Stomach smooth muscle (tissue), 2 donors: ENCODE measurements at regions not wholly inside any gene's neighbourhood (a gene's known extent, or its start where the extent isn't known, plus 50 kb on each side); places are given as distances from the start of the nearest gene placed in this dataset.

Source experiments
- H3K27ac ChIP-seq: one replicate; pipeline ENCODE4 v1.7.0; 2013; ENCODE audit warnings: mild to moderate bottlenecking, low read length, inconsistent platforms
- H3K27me3 ChIP-seq, 2 donors: one replicate each; pipeline ENCODE4 v1.7.0; 2013; ENCODE audit warnings: low read length in 2 of 2; ENCODE audit not compliant: insufficient read depth in 2 of 2, control insufficient read depth in 1 of 2
- H3K36me3 ChIP-seq, 2 donors: one replicate each; pipeline ENCODE4 v1.7.0; 2013; ENCODE audit warnings: low read length in 2 of 2; ENCODE audit not compliant: control insufficient read depth in 2 of 2, insufficient read depth in 2 of 2
- H3K4me1 ChIP-seq: one replicate; pipeline ENCODE4 v1.7.0; 2013; ENCODE audit warnings: low read length; ENCODE audit not compliant: control insufficient read depth, insufficient read depth
- H3K4me3 ChIP-seq, 2 donors: one replicate each; pipeline ENCODE4 v1.7.0; 2013; ENCODE audit warnings: low read length in 2 of 2
- H3K9ac ChIP-seq, 2 donors: one replicate each; pipeline ENCODE4 v1.7.0; 2013; ENCODE audit warnings: low read length in 2 of 2, mild to moderate bottlenecking in 1 of 2
- H3K9me3 ChIP-seq, 2 donors: one replicate each; pipeline ENCODE4 v1.7.0; 2013; ENCODE audit warnings: low read length in 2 of 2; ENCODE audit not compliant: control insufficient read depth in 2 of 2
- donor health status: healthy.
- donor health status: Pancreatic carcinoma.

GRCh38 chr14:51396222-51396815 is 156.3 kb downstream of the TMX1 start:
- Histone ChIP-seq H3K4me3 (no peak overlapping the region), H3K4me1 (peaks cover 25% of the 10 kb centered on the region), H3K9ac (peak overlapping the region; percentile 36 to 37), H3K9me3 (no peaks in the 10 kb centered on the region), H3K27me3 (no peaks in the 10 kb centered on the region), H3K27ac (peak overlapping the region; percentile 56), H3K36me3 (no peaks in the 10 kb centered on the region)

GRCh38 chr14:51398898-51399297 is 158.9 kb downstream of the TMX1 start:
- H3K27ac ChIP-seq, result peak overlapping the region; percentile 37
- no peak overlapping the region for H3K4me3 ChIP-seq
- no peaks in the 10 kb centered on the region for H3K36me3 ChIP-seq
- no peaks in the 10 kb centered on the region for H3K27me3 ChIP-seq
- H3K9me3 ChIP-seq, result no peaks in the 10 kb centered on the region
- peaks cover 25% of the 10 kb centered on the region for H3K4me1 ChIP-seq
- H3K9ac ChIP-seq, result no peak overlapping the region

DNA sequence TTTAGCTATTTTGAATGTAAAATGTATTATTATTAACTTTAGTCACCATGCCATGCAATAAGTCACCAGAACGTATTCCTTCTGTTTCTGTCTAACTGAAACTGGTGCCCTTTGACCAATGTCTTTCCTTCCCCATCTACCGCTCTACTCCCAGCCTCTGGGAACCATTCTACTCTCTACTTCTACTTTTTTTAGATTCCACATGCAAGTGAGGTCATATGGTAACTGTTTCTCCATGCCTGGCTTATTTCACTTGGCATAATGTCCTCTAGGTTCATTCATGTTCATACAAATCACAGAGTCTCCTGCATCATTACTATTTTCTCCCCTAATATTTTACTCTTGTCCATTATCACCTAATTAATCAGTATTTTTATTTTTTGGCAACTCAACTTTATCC is 160.1 kb downstream of the TMX1 start:
- no peaks in the 10 kb centered on the region for H3K36me3 ChIP-seq
- H3K27ac ChIP-seq, result no peak overlapping the region
- no peak overlapping the region for H3K9ac ChIP-seq
- H3K27me3 ChIP-seq, result no peaks in the 10 kb centered on the region
- no peaks in the 10 kb centered on the region for H3K9me3 ChIP-seq
- H3K4me1 ChIP-seq, result peaks cover 17% of the 10 kb centered on the region
- no peak overlapping the region for H3K4me3 ChIP-seq

- Histone ChIP-seq H3K27ac (peak overlapping the region; percentile 77), H3K36me3 (no peaks in the 10 kb centered on the region), H3K4me1 (peaks cover 9% of the 10 kb centered on the region), H3K9me3 (no peaks in the 10 kb centered on the region), H3K4me3 (no peak overlapping the region), H3K9ac (no peak overlapping the region), H3K27me3 (no peaks in the 10 kb centered on the region)
Measured at GRCh38 chr14:51401272-51401671, 161.2 kb downstream of the TMX1 start.

DNA sequence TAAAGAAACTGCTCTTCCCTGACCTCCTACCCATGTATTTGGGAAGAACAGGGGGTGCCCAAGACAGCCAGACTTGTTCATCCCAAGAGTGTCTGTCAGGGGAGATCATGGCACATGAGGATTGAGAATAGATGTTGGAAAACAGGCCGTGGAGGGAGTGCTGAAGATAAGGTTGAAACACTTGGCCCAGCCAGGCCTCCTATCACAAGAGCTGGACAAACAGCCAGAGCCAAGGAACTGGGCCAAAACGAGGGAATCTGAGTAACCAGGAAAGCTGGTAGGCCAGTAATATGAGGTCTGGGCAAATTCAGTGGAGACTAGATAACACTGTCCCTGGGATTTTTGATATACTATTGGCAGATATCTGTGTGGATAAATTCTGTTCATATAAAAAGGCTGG is 161.7 kb downstream of the TMX1 start:
- Histone ChIP-seq H3K4me1 (peaks cover 4% of the 10 kb centered on the region), H3K36me3 (no peaks in the 10 kb centered on the region), H3K9me3 (no peaks in the 10 kb centered on the region), H3K4me3 (peak overlapping the region in 1 of 2 donors; percentile 15), H3K9ac (peak overlapping the region in 1 of 2 donors; percentile 13), H3K27me3 (no peaks in the 10 kb centered on the region), H3K27ac (peak overlapping the region; percentile 77)

GRCh38 chr14:51410897-51411296 is 170.8 kb downstream of the TMX1 start:
- peaks cover 7% of the 10 kb centered on the region for H3K4me1 ChIP-seq
- no peaks in the 10 kb centered on the region for H3K9me3 ChIP-seq
- H3K4me3 ChIP-seq, result peak overlapping the region in 1 of 2 donors; percentile 40
- H3K36me3 ChIP-seq, result no peaks in the 10 kb centered on the region
- no peak overlapping the region for H3K9ac ChIP-seq
- no peak overlapping the region for H3K27ac ChIP-seq
- H3K27me3 ChIP-seq, result no peaks in the 10 kb centered on the region

DNA sequence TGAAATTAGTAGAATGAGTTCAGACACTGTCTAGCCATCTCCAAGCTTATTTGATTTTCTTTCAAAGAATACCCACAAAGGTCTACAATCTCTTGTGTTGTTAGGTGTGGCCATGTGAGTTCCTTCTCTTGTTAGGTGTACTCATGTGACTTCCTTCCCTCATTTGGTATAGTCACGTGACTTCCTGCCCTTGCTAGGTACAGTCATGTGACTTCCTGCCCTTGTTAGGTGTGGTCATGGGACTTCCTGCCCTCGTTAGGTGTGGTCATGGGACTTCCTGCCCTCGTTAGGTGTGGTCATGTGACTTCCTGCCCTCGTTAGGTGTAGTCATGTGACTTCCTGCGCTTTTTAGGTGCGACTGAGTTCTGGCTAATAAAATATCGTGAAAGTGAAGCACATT is 179.6 kb downstream of the TMX1 start:
- Histone ChIP-seq H3K4me1 (peaks cover 2% of the 10 kb centered on the region), H3K27ac (no peak overlapping the region), H3K9ac (no peak overlapping the region), H3K36me3 (no peaks in the 10 kb centered on the region), H3K4me3 (no peak overlapping the region), H3K27me3 (no peaks in the 10 kb centered on the region), H3K9me3 (peaks cover 0 to 6% of the 10 kb centered on the region in 2 donors)

GRCh38 chr14:51422704-51423103 is 182.7 kb downstream of the TMX1 start:
- Histone ChIP-seq H3K27me3 (no peaks in the 10 kb centered on the region), H3K36me3 (no peaks in the 10 kb centered on the region), H3K9ac (no peak overlapping the region), H3K9me3 (peaks cover 0 to 6% of the 10 kb centered on the region in 2 donors), H3K4me1 (peaks cover 7% of the 10 kb centered on the region), H3K27ac (no peak overlapping the region), H3K4me3 (no peak overlapping the region)

- Histone ChIP-seq H3K9ac (no peak overlapping the region), H3K4me3 (no peak overlapping the region), H3K27ac (no peak overlapping the region), H3K4me1 (peaks cover 7% of the 10 kb centered on the region), H3K27me3 (no peaks in the 10 kb centered on the region), H3K36me3 (no peaks in the 10 kb centered on the region), H3K9me3 (peaks cover 0 to under 1% of the 10 kb centered on the region in 2 donors)
Measured at GRCh38 chr14:51424041-51424440, 184.0 kb downstream of the TMX1 start.

- H3K27ac ChIP-seq, result peak overlapping the region; percentile 31
Measured at GRCh38 chr14:51424561-51425251, 184.7 kb downstream of the TMX1 start.

DNA sequence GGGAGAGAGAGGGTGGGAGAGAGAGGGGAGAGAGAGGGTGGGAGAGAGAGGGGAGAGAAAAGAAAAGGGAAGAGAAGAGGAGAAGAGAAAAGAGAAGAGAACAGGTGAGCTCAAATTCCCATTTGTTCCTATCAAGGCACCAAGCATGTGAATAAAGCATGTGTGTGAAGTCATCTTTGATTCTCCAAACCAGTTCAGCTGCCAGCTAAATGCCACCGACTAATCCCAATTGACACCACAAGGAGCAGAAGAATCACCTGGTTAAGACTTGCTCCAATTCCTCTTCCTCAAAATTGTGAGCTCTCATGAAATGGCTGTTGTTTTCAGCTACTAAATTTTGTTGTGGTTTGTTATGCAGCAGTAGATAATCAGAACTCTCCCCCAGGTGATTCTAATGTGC is 188.9 kb downstream of the TMX1 start:
- Histone ChIP-seq H3K27ac (no peak overlapping the region), H3K36me3 (no peaks in the 10 kb centered on the region), H3K9me3 (no peaks in the 10 kb centered on the region), H3K4me3 (no peak overlapping the region), H3K4me1 (peaks cover 8% of the 10 kb centered on the region), H3K9ac (no peak overlapping the region), H3K27me3 (no peaks in the 10 kb centered on the region)

More at GRCh38 chr14:51424561-51425251, 184.7 kb downstream of the TMX1 start:
- H3K9ac ChIP-seq, result no peak overlapping the region
- H3K36me3 ChIP-seq, result no peaks in the 10 kb centered on the region
- no peak overlapping the region for H3K4me3 ChIP-seq
- peaks cover 7% of the 10 kb centered on the region for H3K4me1 ChIP-seq
- no peaks in the 10 kb centered on the region for H3K9me3 ChIP-seq
- no peaks in the 10 kb centered on the region for H3K27me3 ChIP-seq
